B cell (primary cell): ENCODE measurements at regions not wholly inside any gene's neighbourhood (a gene's known extent, or its start where the extent isn't known, plus 50 kb on each side); places are given as distances from the start of the nearest gene placed in this dataset.

Experiments used
- ATAC-seq: fragments of 200-7000 bp; cut with Tn5 transposase; one replicate; pipeline ENCODE4 v1.10.0; 2021; ENCODE audit warnings: low read depth, mild to moderate bottlenecking, moderate number of reproducible peaks, moderate library complexity
- CTCF ChIA-PET: fragments of 350-600 bp; sonication (Branson Sonifier 250); formaldehyde crosslinking; loops from one replicate; lab custom pipeline; 2021; ENCODE audit warnings: antibody characterized with exemption, inconsistent platforms; lab: Charles Lee
- POLR2A ChIA-PET: fragments of 350-600 bp; sonication (Branson Sonifier 250); formaldehyde crosslinking; loops from one replicate; lab custom pipeline; 2021; ENCODE audit warnings: antibody characterized with exemption; lab: Charles Lee
- DNase-seq: peaks from one replicate; pipeline ENCODE4 v3.0.0; 2013
- H2AFZ ChIP-seq: 2 replicates; pipeline ENCODE4 v1.6.1; 2012; ENCODE audit warnings: mild to moderate bottlenecking, low read depth, low read length; ENCODE audit not compliant: insufficient read depth, poor library complexity, severe bottlenecking
- H3K27ac ChIP-seq, 2 donors: 1 replicate in 1 of 2; 2 replicates in 1 of 2; pipeline ENCODE4 v1.5.1; 2012 to 2013; ENCODE audit warnings: low read length in 2 of 2, mild to moderate bottlenecking in 2 of 2, moderate library complexity in 1 of 2
- H3K27me3 ChIP-seq, 4 experiments: fragments of 200-600 bp in 1 of 4; sonication (generic) in 1 of 4; replicated peaks in 1 of 4; 1 replicate in 2 of 4; 2 replicates in 2 of 4; pipeline versions ENCODE4 v1.6.1 to v1.7.0; 2013 to 2016; ENCODE audit warnings: low read length in 3 of 4, mild to moderate bottlenecking in 2 of 4, mixed read lengths in 1 of 4, moderate library complexity in 1 of 4; ENCODE audit not compliant: insufficient read depth in 4 of 4, control insufficient read depth in 3 of 4; ENCODE audit errors: control extremely low read depth in 1 of 4
- H3K36me3 ChIP-seq, 2 experiments: replicated peaks in 1 of 2; 1 replicate in 1 of 2; 2 replicates in 1 of 2; pipeline versions ENCODE4 v1.6.1 to v1.7.1; 2013; ENCODE audit warnings: low read length in 1 of 2; ENCODE audit not compliant: insufficient read depth in 2 of 2, control insufficient read depth in 1 of 2; ENCODE audit errors: control extremely low read depth in 1 of 2, extremely low read depth in 1 of 2
- H3K4me1 ChIP-seq, 2 donors: fragments of 200-600 bp in 1 of 2; sonication (generic) in 1 of 2; 1 replicate in 1 of 2; 2 replicates in 1 of 2; pipeline versions ENCODE4 v1.5.1 to v1.6.1; 2013 to 2017; ENCODE audit warnings: low read length in 2 of 2; ENCODE audit not compliant: control insufficient read depth in 2 of 2, insufficient read depth in 2 of 2
- H3K4me2 ChIP-seq: replicated peaks from 2 replicates; pipeline ENCODE3; 2012; ENCODE audit warnings: mild to moderate bottlenecking, low read depth, low read length; ENCODE audit not compliant: poor library complexity, severe bottlenecking
- H3K4me3 ChIP-seq, 5 experiments: fragments of 200-600 bp in 1 of 5; sonication (generic) in 1 of 5; 1 replicate in 3 of 5; 2 replicates in 2 of 5; pipeline versions ENCODE4 v1.5.1 to v1.7.0; 2011 to 2016; ENCODE audit warnings: low read length in 4 of 5, mild to moderate bottlenecking in 4 of 5, low read depth in 2 of 5, control low read depth in 1 of 5, moderate library complexity in 1 of 5; ENCODE audit not compliant: insufficient read depth in 1 of 5; ENCODE audit errors: control extremely low read depth in 1 of 5, extremely low read depth in 1 of 5
- H3K79me2 ChIP-seq: fragments of 200-600 bp; sonication (generic); one replicate; pipeline ENCODE4 v1.6.0; 2016; ENCODE audit warnings: low read length; ENCODE audit not compliant: control insufficient read depth, insufficient read depth
- H3K9ac ChIP-seq: fragments of 200-600 bp; sonication (generic); 2 replicates; pipeline ENCODE4 v1.6.1; 2017; ENCODE audit warnings: mild to moderate bottlenecking, low read length, moderate library complexity
- H3K9me3 ChIP-seq, 3 donors: one replicate each; pipeline versions ENCODE4 v1.6.1 to v1.7.1; 2013; ENCODE audit warnings: low read length in 2 of 3; ENCODE audit not compliant: control insufficient read depth in 2 of 3, insufficient read depth in 1 of 3; ENCODE audit errors: control extremely low read depth in 1 of 3
- H4K20me1 ChIP-seq: 2 replicates; pipeline ENCODE4 v1.6.0; 2012; ENCODE audit warnings: mild to moderate bottlenecking, low read length; ENCODE audit not compliant: insufficient read depth, control insufficient read depth, poor library complexity, severe bottlenecking
- H3K27ac Mint-ChIP-seq: one replicate; pipeline ENCODE4 v1.8.0; 2021; ENCODE audit warnings: mixed read lengths
- H3K27me3 Mint-ChIP-seq: one replicate; pipeline ENCODE4 v1.8.0; 2021; ENCODE audit warnings: mixed read lengths
- H3K4me1 Mint-ChIP-seq: one replicate; pipeline ENCODE4 v1.8.0; 2021; ENCODE audit warnings: mixed read lengths
- H3K4me3 Mint-ChIP-seq: one replicate; pipeline ENCODE4 v1.8.0; 2021; ENCODE audit warnings: mixed read lengths
- H3K9me3 Mint-ChIP-seq: one replicate; pipeline ENCODE4 v1.8.0; 2022; ENCODE audit warnings: mixed read lengths; ENCODE audit not compliant: insufficient read depth
- EZH2 ChIP-seq: IDR thresholded peaks from 2 replicates; pipeline ENCODE4 v1.6.1; 2012; ENCODE audit warnings: borderline replicate concordance, low read depth, mild to moderate bottlenecking, moderate library complexity, low read length; ENCODE audit not compliant: insufficient read depth, poor library complexity, severe bottlenecking
- WGBS: methylation state at CpG from one replicate; pipeline ENCODE4 v1.1.5; 2013; ENCODE audit warnings: missing lambda C conversion rate; ENCODE audit not compliant: insufficient coverage; 5-methylcytosine and 5-hydroxymethylcytosine counted together
- intact Hi-C: fragments of 100-400 bp; cut with micrococcal nuclease; formaldehyde crosslinking; loops from one replicate; pipeline ENCODE4 v1.10.0; 2022
- TF ChIP-seq, protein P1 (sequence below): fragments of 200-600 bp; IDR thresholded peaks from one replicate; pipeline ENCODE4 v1.8.0; 2022; ENCODE audit warnings: antibody characterized with exemption, mild to moderate bottlenecking

DNA sequence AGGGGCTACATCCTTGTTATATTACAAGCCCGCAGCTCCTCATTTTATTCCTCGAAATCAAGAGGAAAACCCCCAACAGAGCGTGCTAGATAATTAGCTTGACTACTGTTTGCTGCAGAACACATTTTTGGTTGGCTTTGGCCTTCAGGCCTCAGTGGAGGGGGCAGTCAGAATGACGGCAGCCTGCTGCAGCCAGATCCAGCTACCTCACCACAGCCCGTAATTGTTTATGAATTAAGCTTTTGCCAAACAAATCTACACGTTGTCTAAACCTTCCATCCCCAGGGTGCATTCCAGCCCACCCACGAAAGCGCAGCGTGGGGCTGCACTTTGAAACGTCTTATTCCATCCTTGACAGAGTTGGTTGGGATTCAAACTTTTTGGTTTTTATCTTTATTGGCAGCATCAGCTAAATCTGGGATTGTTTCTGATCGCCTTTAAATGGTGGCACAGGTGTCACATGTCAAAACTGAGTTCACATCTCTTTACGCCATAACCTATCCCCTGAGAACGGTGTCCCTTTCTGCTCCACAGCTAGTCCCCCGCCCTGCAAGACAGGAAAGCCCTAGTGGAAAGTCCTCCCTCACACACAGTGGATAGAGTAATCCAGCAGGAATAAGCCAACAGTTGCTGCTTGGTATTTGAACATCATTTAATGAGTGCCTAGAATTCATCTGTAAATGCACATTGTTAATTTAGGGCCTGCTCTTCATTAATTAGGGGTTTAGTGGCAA is 195.5 kb downstream of the LMO4 start:
- H3K4me3 Mint-ChIP-seq: no peak overlapping the region
- Histone ChIP-seq H3K79me2 (no peaks in the 10 kb centered on the region), H3K4me1 (no peaks in the 10 kb centered on the region), H3K9ac (no peak overlapping the region), H3K27me3 (no peaks in the 10 kb centered on the region), H4K20me1 (no peaks in the 10 kb centered on the region), H3K4me2 (no peak overlapping the region), H3K4me3 (no peak overlapping the region), H3K36me3 (no peaks in the 10 kb centered on the region), H3K27ac (no peak overlapping the region), H2AFZ (no peak overlapping the region), H3K9me3 (peaks cover 0 to 6% (median 0%) of the 10 kb centered on the region in 3 donors)
- ChIA-PET POLR2A (no interaction called here), CTCF (no interaction called here)
- ATAC-seq: no peak
- no peak for DNase-seq
- TF ChIP-seq, protein P1, sequence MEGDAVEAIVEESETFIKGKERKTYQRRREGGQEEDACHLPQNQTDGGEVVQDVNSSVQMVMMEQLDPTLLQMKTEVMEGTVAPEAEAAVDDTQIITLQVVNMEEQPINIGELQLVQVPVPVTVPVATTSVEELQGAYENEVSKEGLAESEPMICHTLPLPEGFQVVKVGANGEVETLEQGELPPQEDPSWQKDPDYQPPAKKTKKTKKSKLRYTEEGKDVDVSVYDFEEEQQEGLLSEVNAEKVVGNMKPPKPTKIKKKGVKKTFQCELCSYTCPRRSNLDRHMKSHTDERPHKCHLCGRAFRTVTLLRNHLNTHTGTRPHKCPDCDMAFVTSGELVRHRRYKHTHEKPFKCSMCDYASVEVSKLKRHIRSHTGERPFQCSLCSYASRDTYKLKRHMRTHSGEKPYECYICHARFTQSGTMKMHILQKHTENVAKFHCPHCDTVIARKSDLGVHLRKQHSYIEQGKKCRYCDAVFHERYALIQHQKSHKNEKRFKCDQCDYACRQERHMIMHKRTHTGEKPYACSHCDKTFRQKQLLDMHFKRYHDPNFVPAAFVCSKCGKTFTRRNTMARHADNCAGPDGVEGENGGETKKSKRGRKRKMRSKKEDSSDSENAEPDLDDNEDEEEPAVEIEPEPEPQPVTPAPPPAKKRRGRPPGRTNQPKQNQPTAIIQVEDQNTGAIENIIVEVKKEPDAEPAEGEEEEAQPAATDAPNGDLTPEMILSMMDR: no peak
- TF ChIP-seq EZH2: no peak
- intact Hi-C loops: no loop called here
- no peaks in the 10 kb centered on the region for H3K9me3 Mint-ChIP-seq
- WGBS: 96% methylated on average over 5 of the region's 14 CpGs
- H3K4me1 Mint-ChIP-seq: no peaks in the 10 kb centered on the region
- H3K27me3 Mint-ChIP-seq: no peaks in the 10 kb centered on the region
- H3K27ac Mint-ChIP-seq: no peak overlapping the region

DNA sequence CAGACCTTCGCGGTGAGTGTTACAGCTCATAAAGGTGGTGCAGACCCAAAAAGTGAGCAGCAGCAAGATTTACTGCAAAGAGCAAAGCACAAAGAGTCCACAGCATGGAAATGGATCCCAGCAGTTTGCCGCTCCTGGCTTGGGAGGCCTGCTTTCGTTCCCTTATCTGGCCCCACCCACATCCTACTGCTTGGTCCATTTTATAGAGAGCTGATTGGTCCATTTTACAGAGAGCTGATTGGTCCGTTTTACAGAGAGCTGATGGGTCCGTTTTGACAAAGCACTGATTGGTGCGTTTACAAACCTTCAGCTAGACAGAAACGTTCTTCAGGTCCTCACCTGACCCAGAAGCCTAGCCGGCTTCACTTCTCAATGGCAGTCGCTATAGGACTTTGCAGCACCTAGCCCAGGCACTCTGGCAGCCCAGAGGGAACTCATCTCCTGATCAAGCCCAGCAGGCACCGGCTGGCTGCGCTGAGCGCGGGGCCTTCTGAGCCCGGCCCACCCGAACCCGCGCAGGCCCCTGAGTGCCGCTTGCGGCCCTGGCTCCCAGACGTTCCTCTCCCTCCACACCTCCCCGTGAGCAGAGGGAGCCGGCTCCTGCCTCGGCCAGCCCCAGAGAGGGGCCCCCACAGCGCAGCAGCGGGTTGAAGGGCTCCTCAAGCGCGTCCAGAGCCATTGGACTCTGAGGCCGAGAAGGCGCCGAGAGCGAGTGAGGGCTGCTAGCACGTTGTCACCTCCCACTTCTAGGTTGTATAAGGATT is 200.3 kb downstream of the LMO4 start:
- H2AFZ ChIP-seq: no peak overlapping the region
- H3K27ac Mint-ChIP-seq: no peak overlapping the region
- no peak overlapping the region for H3K4me3 Mint-ChIP-seq
- WGBS: 97% methylated on average over 22 of the region's 33 CpGs
- ChIA-PET CTCF (interaction anchor here (1.2 kb wide), 1 partner anchor 425 kb away, joined by 8 read pairs; no protein-coding TSS in a partner anchor), POLR2A (no interaction called here)
- no peaks in the 10 kb centered on the region for H3K4me1 ChIP-seq
- no peak overlapping the region for H3K4me3 ChIP-seq
- peaks cover 0 to 10% (median 0%) of the 10 kb centered on the region in 3 donors for H3K9me3 ChIP-seq
- no peaks in the 10 kb centered on the region for H3K27me3 Mint-ChIP-seq
- intact Hi-C loops: no loop called here
- ATAC-seq (no peak), DNase-seq (no peak)
- no peak overlapping the region for H3K27ac ChIP-seq
- H3K36me3 ChIP-seq: no peaks in the 10 kb centered on the region
- no peak overlapping the region for H3K9ac ChIP-seq
- H3K79me2 ChIP-seq: no peaks in the 10 kb centered on the region
- no peak overlapping the region for H3K4me2 ChIP-seq
- H4K20me1 ChIP-seq: no peaks in the 10 kb centered on the region
- H3K27me3 ChIP-seq: no peaks in the 10 kb centered on the region
- H3K9me3 Mint-ChIP-seq: no peaks in the 10 kb centered on the region
- H3K4me1 Mint-ChIP-seq: no peaks in the 10 kb centered on the region
- TF ChIP-seq, protein P1: no peak
- TF ChIP-seq EZH2: no peak
